Erythroblast (primary cell): ENCODE measurements at regions not wholly inside any gene's neighbourhood (a gene's known extent, or its start where the extent isn't known, plus 50 kb on each side); places are given as distances from the start of the nearest gene placed in this dataset.

Experiments
- GATA1 ChIP-seq: IDR thresholded peaks from 2 replicates; pipeline ENCODE4 v1.6.1; 2011; ENCODE audit warnings: low read depth, mild to moderate bottlenecking, control low read depth, low read length, moderate library complexity
- POLR2A ChIP-seq: IDR thresholded peaks from 2 replicates; pipeline ENCODE4 v1.6.1; 2011; ENCODE audit warnings: mild to moderate bottlenecking, low read length

GRCh38 chr4:56160636-56161035, 211.9 kb downstream of the CEP135 start:
- no peak for TF ChIP-seq POLR2A
- no peak for TF ChIP-seq GATA1
